ENCODE measurements at regions not wholly inside any gene's neighbourhood (a gene's known extent, or its start where the extent isn't known, plus 50 kb on each side); places are given as distances from the start of the nearest gene placed in this dataset.

GRCh38 chr11:87493516-87493915 is 455.8 kb downstream of the TMEM135 start:
- no peak for TF ChIP-seq CTCF (IDR thresholded peaks at IDR 0.05)
- TF ChIP-seq POLR2A (IDR thresholded peaks at IDR 0.05): no peak

Measured in ovary (tissue), 3 donors.